ENCODE measurements at regions not wholly inside any gene's neighbourhood (a gene's known extent, or its start where the extent isn't known, plus 50 kb on each side); places are given as distances from the start of the nearest gene placed in this dataset.

DNA sequence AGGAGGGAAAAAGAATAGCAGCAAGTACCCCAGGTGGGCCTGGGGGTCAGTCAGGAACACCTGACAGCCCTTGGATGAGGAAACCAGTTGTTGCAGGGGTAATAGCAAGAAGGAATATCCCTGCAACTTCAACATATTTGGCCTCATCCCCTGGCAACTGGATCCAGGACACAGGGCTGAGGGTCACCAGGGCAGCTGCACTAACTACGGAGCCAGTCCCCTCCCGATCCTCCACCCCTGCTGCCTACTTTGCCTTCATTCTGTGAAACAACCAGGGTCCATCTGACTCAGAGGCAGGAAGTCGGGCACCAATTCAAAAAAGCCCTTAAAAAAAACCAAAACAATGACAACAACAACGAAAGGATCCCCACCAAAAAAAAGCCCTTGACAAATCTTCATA, 52.9 kb downstream of the FRMPD3 start:
- no peak for DNase-seq (ENCODE audit: low spot score)

DNA sequence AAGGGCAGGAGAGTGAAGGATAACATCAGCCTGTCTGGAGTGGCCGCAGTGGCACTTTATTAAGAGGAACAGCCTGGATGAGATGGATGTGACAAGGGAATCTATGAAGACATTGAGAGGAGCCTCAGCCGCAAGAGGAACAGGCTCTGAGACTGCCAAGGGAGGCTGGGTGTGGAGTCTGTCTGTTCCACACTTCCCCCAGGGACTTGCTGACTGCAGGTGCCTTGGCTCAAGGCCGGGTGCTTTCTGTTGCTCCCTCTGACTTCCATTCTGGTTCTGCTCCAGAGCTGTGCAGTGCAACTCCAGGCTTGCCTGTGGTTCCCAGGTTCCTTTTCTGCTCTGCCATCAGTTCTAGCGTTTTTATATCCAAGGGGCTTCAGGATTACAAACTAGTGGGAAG, 54.6 kb downstream of the FRMPD3 start:
- no peak for DNase-seq (ENCODE audit: low spot score)

DNA sequence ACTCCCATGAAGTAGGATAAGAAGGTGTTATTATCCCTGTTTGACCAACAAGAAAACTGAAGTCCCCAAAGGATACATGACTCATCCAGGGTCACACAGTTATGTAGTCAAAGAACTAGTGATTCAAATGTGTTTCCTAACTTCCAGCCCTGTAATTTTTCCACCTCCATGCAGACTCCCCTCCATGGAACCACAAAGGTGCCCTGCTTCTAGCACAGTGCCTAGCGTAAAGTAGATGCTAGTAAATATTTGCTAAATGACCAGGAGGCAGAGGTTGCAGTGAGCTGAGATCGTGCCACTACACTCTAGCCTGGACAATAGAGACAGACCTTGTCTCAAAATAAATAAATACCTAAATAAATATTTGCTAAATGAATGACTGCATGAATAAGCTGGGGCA, 55.8 kb downstream of the FRMPD3 start:
- no peak for DNase-seq (ENCODE audit: low spot score)

DNA sequence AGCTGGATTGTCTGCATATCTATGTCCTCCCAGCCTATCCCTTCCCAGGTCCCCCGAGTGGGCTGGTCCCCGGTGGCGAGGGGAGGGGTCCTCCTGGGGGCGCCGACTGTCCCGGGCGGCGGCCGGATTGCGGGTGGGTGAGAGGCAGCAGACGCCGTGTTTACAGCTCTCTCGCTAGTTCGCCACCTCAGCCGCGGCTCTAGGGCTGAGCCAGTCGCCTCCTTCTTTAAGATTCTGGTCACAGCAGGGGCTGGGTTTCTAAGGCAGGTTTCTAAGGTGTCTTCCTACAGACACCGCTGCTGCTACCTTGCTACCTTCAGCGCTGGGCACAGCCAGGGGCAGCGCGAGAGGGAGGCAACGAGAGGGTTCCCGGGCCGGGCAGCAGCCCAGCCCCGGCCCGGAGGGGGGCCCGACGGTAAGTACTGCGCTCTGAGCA, 57.2 kb downstream of the FRMPD3 start:
- no peak for DNase-seq (ENCODE audit: low spot score)

GRCh38 chrX:107507093-107507743, 57.8 kb downstream of the FRMPD3 start:
- DNase-seq (ENCODE audit: low spot score) = no peak

- DNase-seq (ENCODE audit: low spot score) = no peak
Observed at GRCh38 chrX:107507744-107508117, 58.3 kb downstream of the FRMPD3 start.

DNA sequence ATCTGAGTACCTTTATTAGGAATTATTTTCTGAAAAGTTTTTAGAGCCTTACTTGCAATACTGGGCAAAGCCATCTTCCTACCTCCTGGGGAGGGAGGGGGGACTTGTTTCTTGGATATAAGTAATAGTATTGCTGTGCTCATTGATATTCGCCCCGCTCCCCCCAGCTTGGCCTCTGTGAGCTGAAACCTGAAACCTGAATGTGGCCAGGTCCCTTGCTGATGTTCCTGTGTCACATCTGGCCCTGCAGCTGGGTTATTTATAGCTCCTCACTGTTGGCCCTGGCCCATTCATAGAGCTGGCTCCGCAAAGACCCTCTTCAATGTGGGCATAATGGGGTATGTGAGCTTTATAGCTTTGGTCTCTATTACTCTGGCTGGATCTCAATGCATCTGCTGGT, 59.5 kb downstream of the FRMPD3 start:
- no peak for DNase-seq (ENCODE audit: low spot score)

GRCh38 chrX:107514944-107515343, 65.5 kb downstream of the FRMPD3 start:
- DNase-seq (ENCODE audit: low spot score) = no peak

GRCh38 chrX:107521877-107522586, 72.6 kb downstream of the FRMPD3 start:
- DNase-seq (ENCODE audit: low spot score) = no peak

GRCh38 chrX:107522901-107523300, 73.4 kb downstream of the FRMPD3 start:
- DNase-seq (ENCODE audit: low spot score) = no peak

DNA sequence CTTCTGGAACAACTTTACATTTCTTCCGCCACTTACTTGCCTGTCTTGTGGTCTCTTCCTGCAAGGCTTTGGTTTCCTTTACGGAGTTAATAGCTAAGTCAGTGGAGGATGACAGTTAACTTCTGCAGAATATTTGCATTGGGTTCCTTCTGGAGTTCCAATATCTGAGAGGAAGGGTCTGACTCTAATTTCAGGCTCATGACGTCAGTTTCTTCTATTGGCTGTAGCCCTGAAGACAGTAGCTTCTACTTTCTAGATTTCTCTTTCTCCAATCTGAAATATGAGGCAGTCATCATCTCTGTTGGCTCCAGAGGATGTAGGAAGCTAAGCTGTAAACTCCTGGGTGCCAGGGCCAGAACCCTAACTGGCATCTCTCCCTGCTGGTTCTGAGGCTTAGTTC, 76.7 kb downstream of the FRMPD3 start:
- DNase-seq (ENCODE audit: low spot score) = no peak

- DNase-seq (ENCODE audit: low spot score) = no peak
Observed at GRCh38 chrX:107530141-107530540, 80.7 kb downstream of the FRMPD3 start.

- DNase-seq (ENCODE audit: low spot score) = peak; percentile 15
Observed at GRCh38 chrX:107537815-107538214, 88.4 kb downstream of the FRMPD3 start.

GRCh38 chrX:107541244-107541643, 87.1 kb upstream of the PRPS1 start:
- no peak for DNase-seq (ENCODE audit: low spot score)

GRCh38 chrX:107542040-107542439, 86.3 kb upstream of the PRPS1 start:
- DNase-seq (ENCODE audit: low spot score) = no peak

DNA sequence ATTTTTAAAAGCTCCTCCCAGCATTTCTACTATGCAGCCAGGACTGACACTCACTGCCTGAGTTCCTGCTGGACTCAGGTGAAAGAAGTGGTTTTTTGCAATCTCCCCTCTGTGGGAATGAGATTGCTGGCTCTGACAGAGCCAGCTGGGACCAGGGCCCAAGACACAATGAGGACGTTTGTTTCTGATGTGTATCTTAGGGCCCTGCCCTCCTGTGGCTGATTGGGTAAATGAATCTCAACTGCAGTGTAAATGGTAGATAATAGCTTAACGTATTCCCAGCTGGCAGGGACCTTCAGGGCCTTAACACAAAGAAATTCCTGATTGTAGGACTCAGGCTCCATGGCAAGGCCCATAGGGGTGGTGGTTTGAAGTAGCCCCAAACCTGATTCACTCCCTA, 85.8 kb upstream of the PRPS1 start:
- no peak for DNase-seq (ENCODE audit: low spot score)

GRCh38 chrX:107547621-107548020, 80.7 kb upstream of the PRPS1 start:
- DNase-seq (ENCODE audit: low spot score) = no peak

- no peak for DNase-seq (ENCODE audit: low spot score)
Observed at GRCh38 chrX:107548775-107549174, 79.5 kb upstream of the PRPS1 start.

GRCh38 chrX:107549504-107549903, 78.8 kb upstream of the PRPS1 start:
- no peak for DNase-seq (ENCODE audit: low spot score)

DNA sequence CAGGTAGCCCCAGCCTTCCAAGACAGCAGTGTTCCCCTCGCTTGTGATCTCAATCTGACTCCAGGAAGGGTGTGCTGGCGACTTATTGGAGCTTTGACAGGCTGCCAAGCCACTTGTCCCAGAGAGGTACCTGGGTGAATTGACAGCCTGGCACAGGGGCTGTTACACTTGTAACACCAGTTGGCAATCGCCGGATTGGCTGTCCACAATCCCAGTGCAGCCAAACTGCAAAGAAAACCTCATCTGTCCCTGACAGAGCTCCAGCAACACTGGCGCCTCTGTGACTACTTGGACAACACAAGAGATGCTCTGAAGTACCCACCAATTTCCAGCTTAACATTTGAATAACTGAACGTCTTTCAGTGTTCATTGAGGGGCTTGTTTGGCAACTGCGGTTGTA, 76.8 kb upstream of the PRPS1 start:
- DNase-seq (ENCODE audit: low spot score) = no peak

- DNase-seq (ENCODE audit: low spot score) = no peak
Observed at GRCh38 chrX:107552930-107553329, 75.4 kb upstream of the PRPS1 start.

DNA sequence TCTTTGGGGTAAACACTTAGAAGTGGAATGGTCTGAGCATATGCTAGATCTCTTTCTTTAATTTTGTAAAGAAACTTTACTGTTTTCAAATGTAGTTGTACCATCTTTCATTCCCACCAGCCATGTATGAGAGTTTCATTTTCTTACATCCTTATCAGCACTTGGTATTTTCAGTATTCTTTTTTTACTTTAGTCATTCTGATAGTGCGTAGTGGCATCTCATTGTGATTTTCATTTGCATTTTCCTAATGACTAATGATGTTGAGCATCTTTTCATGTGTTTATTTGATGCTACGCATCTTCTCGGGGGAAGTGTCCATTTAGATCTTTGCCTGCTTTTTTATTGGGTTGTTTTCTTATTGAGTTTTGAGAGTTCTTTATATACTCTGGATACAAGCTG, 71.3 kb upstream of the PRPS1 start:
- no peak for DNase-seq (ENCODE audit: low spot score)

DNA sequence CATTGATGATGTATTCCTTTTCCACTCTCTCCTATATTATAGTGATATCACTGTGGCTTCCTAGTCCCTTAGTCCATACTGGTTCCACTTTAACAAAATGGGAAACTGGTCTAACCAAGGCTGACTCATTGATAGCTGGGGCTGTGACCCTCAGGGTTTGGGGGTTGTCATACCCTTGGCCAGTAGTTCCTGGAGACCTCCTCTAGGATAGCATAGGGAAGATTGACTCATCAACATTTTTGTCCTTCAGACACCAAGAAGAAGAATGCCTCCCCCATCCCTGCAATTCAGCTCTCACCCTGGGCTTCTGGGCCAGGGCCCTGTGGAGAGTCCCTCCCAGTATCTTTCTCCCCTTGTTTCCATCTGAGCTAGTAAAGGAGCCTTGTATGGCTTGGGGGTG, 68.8 kb upstream of the PRPS1 start:
- no peak for DNase-seq (ENCODE audit: low spot score)

- no peak for DNase-seq (ENCODE audit: low spot score)
Observed at GRCh38 chrX:107560041-107560440, 68.3 kb upstream of the PRPS1 start.

Measured in CD4-positive, alpha-beta T cell treated with Interleukin-6 at 100 ng/mL for 8 hours (primary cell).